ENCODE measurements at regions not wholly inside any gene's neighbourhood (a gene's known extent, or its start where the extent isn't known, plus 50 kb on each side); places are given as distances from the start of the nearest gene placed in this dataset.

- WGBS (ENCODE audit: insufficient coverage): no CpG with 5 or more reads among the region's 1 CpG
- H3K9me3 Mint-ChIP-seq (ENCODE audit: insufficient read depth): peaks cover 5% of the 10 kb centered on the region
- POLR2A ChIA-PET: no interaction called here
- H3K4me1 Mint-ChIP-seq: no peaks in the 10 kb centered on the region
- CTCF ChIA-PET: no interaction called here
- Histone ChIP-seq H2AFZ (ENCODE audit: insufficient read depth, low read depth, low read length, poor library complexity, severe bottlenecking) (no peak overlapping the region), H3K4me1 (ENCODE audit: control insufficient read depth in 2 of 2, insufficient read depth in 2 of 2, low read length in 2 of 2) (no peaks in the 10 kb centered on the region), H3K4me3 (ENCODE audit: control extremely low read depth in 1 of 5, extremely low read depth in 1 of 5, insufficient read depth in 1 of 5, low read depth in 2 of 5, low read length in 4 of 5) (no peak overlapping the region), H3K27me3 (replicated peaks in 1 of 4; ENCODE audit: control extremely low read depth in 1 of 4, control insufficient read depth in 3 of 4, insufficient read depth in 4 of 4, low read length in 3 of 4) (no peaks in the 10 kb centered on the region), H3K9ac (ENCODE audit: low read length) (no peak overlapping the region), H3K9me3 (ENCODE audit: control extremely low read depth in 1 of 3, control insufficient read depth in 2 of 3, insufficient read depth in 1 of 3, low read length in 2 of 3) (peaks cover 0 to 3% (median 0%) of the 10 kb centered on the region in 3 donors), H3K36me3 (replicated peaks in 1 of 2; ENCODE audit: control extremely low read depth in 1 of 2, control insufficient read depth in 1 of 2, extremely low read depth in 1 of 2, insufficient read depth in 2 of 2, low read length in 1 of 2) (no peaks in the 10 kb centered on the region), H3K4me2 (replicated peaks; ENCODE audit: low read depth, low read length, poor library complexity, severe bottlenecking) (no peak overlapping the region), H3K27ac (ENCODE audit: low read length in 2 of 2) (no peak overlapping the region), H4K20me1 (ENCODE audit: control insufficient read depth, insufficient read depth, low read length, poor library complexity, severe bottlenecking) (no peaks in the 10 kb centered on the region), H3K79me2 (ENCODE audit: control insufficient read depth, insufficient read depth, low read length) (no peaks in the 10 kb centered on the region)
- DNase-seq: no peak
- intact Hi-C loops (cut with micrococcal nuclease): no loop called here
- no peak overlapping the region for H3K4me3 Mint-ChIP-seq
- H3K27ac Mint-ChIP-seq: no peak overlapping the region
- no peak for TF ChIP-seq EZH2 (IDR thresholded peaks at IDR 0.05; ENCODE audit: borderline replicate concordance, insufficient read depth, low read depth, low read length, poor library complexity, severe bottlenecking)
- TF ChIP-seq CTCF (IDR thresholded peaks at IDR 0.05): no peak
- no peak for ATAC-seq (ENCODE audit: low read depth)
- no peaks in the 10 kb centered on the region for H3K27me3 Mint-ChIP-seq
These were observed 394.4 kb upstream of the RORB start for GRCh38 chr9:74102702-74103101.

GRCh38 chr9:74107692-74108091, 389.4 kb upstream of the RORB start:
- intact Hi-C loops (cut with micrococcal nuclease): no loop called here
- H3K4me1 Mint-ChIP-seq: no peaks in the 10 kb centered on the region
- peaks cover 3% of the 10 kb centered on the region for H3K9me3 Mint-ChIP-seq (ENCODE audit: insufficient read depth)
- H3K27me3 Mint-ChIP-seq: no peaks in the 10 kb centered on the region
- no peak overlapping the region for H3K27ac Mint-ChIP-seq
- WGBS (ENCODE audit: insufficient coverage): no CpG with 5 or more reads among the region's 1 CpG
- ChIA-PET POLR2A (no interaction called here), CTCF (no interaction called here)
- Histone ChIP-seq H3K4me1 (ENCODE audit: control insufficient read depth in 2 of 2, insufficient read depth in 2 of 2, low read length in 2 of 2) (no peaks in the 10 kb centered on the region), H3K36me3 (replicated peaks in 1 of 2; ENCODE audit: control extremely low read depth in 1 of 2, control insufficient read depth in 1 of 2, extremely low read depth in 1 of 2, insufficient read depth in 2 of 2, low read length in 1 of 2) (no peaks in the 10 kb centered on the region), H3K4me3 (ENCODE audit: control extremely low read depth in 1 of 5, extremely low read depth in 1 of 5, insufficient read depth in 1 of 5, low read depth in 2 of 5, low read length in 4 of 5) (no peak overlapping the region), H4K20me1 (ENCODE audit: control insufficient read depth, insufficient read depth, low read length, poor library complexity, severe bottlenecking) (no peaks in the 10 kb centered on the region), H3K27me3 (replicated peaks in 1 of 4; ENCODE audit: control extremely low read depth in 1 of 4, control insufficient read depth in 3 of 4, insufficient read depth in 4 of 4, low read length in 3 of 4) (no peaks in the 10 kb centered on the region), H3K9ac (ENCODE audit: low read length) (no peak overlapping the region), H3K9me3 (ENCODE audit: control extremely low read depth in 1 of 3, control insufficient read depth in 2 of 3, insufficient read depth in 1 of 3, low read length in 2 of 3) (peaks cover 0 to 2% (median 0%) of the 10 kb centered on the region in 3 donors), H3K27ac (ENCODE audit: low read length in 2 of 2) (no peak overlapping the region), H3K79me2 (ENCODE audit: control insufficient read depth, insufficient read depth, low read length) (no peaks in the 10 kb centered on the region), H3K4me2 (replicated peaks; ENCODE audit: low read depth, low read length, poor library complexity, severe bottlenecking) (no peak overlapping the region), H2AFZ (ENCODE audit: insufficient read depth, low read depth, low read length, poor library complexity, severe bottlenecking) (no peak overlapping the region)
- DNase-seq (no peak), ATAC-seq (ENCODE audit: low read depth) (no peak)
- no peak for TF ChIP-seq EZH2 (IDR thresholded peaks at IDR 0.05; ENCODE audit: borderline replicate concordance, insufficient read depth, low read depth, low read length, poor library complexity, severe bottlenecking)
- TF ChIP-seq CTCF (IDR thresholded peaks at IDR 0.05): no peak
- no peak overlapping the region for H3K4me3 Mint-ChIP-seq
